Stimulated activated naive B cell treated with anti-CD40 and anti-IgM and Interleukin-4, amounts not matched to agents 10 μg/mL and 1 μg/mL and 100 μg/mL, for 72 hours (primary cell): ENCODE measurements at regions not wholly inside any gene's neighbourhood (a gene's known extent, or its start where the extent isn't known, plus 50 kb on each side); places are given as distances from the start of the nearest gene placed in this dataset.

Experiments used
- ATAC-seq, 2 donors: fragments of 150-1000 bp; cut with Tn5 transposase; replicated peaks; 2 replicates each; pipeline ENCODE4 v1.10.0; 2021; ENCODE audit warnings: moderate library complexity in 1 of 2
- DNase-seq: peaks from one replicate; pipeline ENCODE4 v3.0.0; 2021
- H3K27ac Mint-ChIP-seq: one replicate; pipeline ENCODE4 v1.8.0; 2022; ENCODE audit warnings: mild to moderate bottlenecking, mixed read lengths
- H3K27me3 Mint-ChIP-seq, 2 donors: one replicate each; pipeline ENCODE4 v1.8.0; 2022; ENCODE audit warnings: mixed read lengths in 2 of 2
- H3K36me3 Mint-ChIP-seq, 2 donors: one replicate each; pipeline ENCODE4 v1.8.0; 2022; ENCODE audit warnings: mixed read lengths in 2 of 2, mild to moderate bottlenecking in 1 of 2
- H3K4me1 Mint-ChIP-seq, 2 donors: one replicate each; pipeline ENCODE4 v1.8.0; 2022; ENCODE audit warnings: mixed read lengths in 2 of 2, mild to moderate bottlenecking in 1 of 2
- H3K4me3 Mint-ChIP-seq, 2 donors: one replicate each; pipeline ENCODE4 v1.8.0; 2022; ENCODE audit warnings: mild to moderate bottlenecking in 2 of 2, mixed read lengths in 2 of 2, moderate library complexity in 1 of 2
- H3K9me3 Mint-ChIP-seq, 2 donors: one replicate each; pipeline ENCODE4 v1.8.0; 2022; ENCODE audit warnings: mixed read lengths in 2 of 2, mild to moderate bottlenecking in 1 of 2

DNA sequence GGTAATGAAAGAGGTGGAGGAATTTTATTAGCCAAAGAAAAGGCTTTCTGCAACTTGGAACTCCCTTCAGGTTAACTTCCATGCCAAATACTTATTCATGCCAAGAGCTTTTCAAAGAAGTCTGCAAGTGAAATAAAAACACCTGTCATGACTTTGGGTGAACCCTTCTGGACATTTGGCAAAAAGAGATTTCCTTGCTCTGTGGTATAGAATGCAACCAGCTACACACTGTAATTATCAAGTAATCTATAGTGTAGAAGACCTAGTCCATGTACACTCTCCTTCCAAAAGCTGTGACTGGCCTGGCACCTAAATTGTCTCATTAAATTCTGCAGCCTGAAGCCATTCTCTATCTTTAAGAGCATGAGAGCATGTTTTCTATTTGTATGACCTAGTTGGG is 232.3 kb downstream of the COL12A1 start:
- Mint-ChIP-seq H3K4me3 (no peak overlapping the region), H3K36me3 (no peaks in the 10 kb centered on the region), H3K27me3 (no peaks in the 10 kb centered on the region), H3K27ac (no peak overlapping the region), H3K4me1 (no peaks in the 10 kb centered on the region), H3K9me3 (peaks cover 5 to 7% of the 10 kb centered on the region in 2 donors)
- ATAC-seq (no peak), DNase-seq (no peak)

DNA sequence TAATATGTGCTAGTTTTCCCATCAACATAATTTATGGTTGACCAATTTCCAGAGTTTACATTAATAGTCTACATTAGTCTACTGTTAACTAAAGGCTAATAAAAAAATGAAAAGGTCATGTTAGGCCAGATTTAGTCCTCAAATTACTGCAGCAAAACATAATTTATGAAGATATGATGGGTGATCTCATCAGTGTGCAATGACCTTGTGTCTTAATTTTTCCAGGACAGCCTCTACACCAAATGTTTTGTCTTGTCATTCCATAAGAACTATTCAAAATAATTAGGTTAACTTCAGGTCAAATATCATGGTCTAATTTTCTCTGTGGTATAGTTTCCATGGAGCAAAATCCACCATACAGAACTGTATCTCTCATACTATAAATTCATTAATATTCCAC is 234.2 kb downstream of the COL12A1 start:
- H3K9me3 Mint-ChIP-seq = peaks cover 3% of the 10 kb centered on the region in 2 donors
- ATAC-seq = no peak

DNA sequence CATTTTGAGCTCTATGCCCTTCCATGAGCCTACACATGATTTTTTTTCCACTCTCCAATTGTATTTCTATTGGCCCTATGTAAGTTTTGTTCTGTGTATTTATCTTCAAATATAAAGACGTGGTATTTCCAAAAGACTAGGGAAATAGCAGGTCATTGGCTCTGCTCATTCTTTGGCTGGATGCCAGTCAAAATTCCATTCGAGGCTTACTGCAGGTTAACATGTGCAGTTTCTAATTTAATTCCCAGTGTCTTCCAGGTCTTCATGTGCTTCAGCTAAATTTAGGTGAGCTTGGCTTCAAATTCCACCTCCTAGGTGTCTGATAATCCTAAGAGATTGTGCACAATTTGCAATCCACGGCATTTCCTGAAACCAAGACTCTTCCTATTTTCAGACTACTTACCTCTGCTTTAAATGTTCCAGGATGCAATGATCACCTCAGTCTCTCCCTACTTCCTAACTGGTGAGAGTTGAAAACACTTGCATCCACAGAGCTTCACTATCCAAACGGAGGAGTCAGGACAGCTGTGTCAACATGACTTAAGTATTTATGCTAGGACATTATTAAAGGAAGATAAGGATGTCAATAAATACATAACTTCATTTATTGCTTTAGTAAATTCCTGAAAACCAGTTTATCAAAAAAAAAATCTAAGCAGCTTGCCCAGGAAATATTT is 236.1 kb downstream of the COL12A1 start:
- DNase-seq (no peak), ATAC-seq (no peak)
- Mint-ChIP-seq H3K4me1 (no peaks in the 10 kb centered on the region), H3K9me3 (peaks cover 6 to 10% of the 10 kb centered on the region in 2 donors), H3K4me3 (no peak overlapping the region), H3K27ac (no peak overlapping the region), H3K27me3 (no peaks in the 10 kb centered on the region), H3K36me3 (no peaks in the 10 kb centered on the region)

More for the DNA sequence above, 234.2 kb downstream of the COL12A1 start:
- Mint-ChIP-seq H3K27me3 (no peaks in the 10 kb centered on the region), H3K4me1 (no peaks in the 10 kb centered on the region), H3K36me3 (no peaks in the 10 kb centered on the region), H3K4me3 (no peak overlapping the region), H3K27ac (no peak overlapping the region)
- DNase-seq = no peak

DNA sequence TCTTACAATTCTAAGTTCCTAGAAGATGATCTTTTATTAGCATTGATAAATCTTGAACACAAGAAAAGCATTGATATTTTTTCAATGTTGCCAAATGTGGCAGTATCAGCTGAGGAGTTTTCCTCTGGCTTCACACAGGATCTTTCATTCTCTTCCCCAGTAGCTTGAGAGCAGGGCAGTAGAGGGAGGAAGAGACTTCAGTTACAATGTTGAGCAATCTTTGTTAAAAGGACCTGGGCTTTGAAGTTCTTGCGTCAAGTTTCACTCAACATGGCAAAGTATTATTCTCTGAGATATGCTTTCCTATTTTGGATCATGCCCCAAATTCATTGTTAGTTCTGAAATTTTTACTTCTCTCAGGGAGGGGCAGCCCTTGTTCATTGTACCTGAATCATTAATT is 238.0 kb downstream of the COL12A1 start:
- Mint-ChIP-seq H3K9me3 (peaks cover 6 to 8% of the 10 kb centered on the region in 2 donors), H3K36me3 (no peaks in the 10 kb centered on the region), H3K4me3 (no peak overlapping the region), H3K27ac (no peak overlapping the region), H3K27me3 (no peaks in the 10 kb centered on the region), H3K4me1 (no peaks in the 10 kb centered on the region)
- no peak for DNase-seq
- ATAC-seq = no peak

DNA sequence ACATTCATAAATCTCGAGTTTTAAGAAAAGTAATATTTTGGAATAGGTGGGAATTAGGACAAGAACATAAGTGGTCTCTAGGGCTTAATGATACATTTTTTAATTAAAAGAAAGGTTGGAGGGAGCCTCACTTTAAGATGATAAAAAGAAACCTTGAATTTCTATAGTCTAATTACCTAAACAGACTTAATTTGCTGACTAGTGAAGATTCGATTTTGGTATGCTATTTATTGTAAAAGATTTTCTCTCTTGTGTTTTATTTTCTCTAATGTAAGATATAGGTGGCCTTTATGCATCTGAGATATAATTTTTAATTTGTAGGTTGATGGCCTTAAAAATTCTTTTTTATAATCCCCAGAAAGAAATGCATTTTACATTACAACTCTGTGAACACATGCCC is 239.1 kb downstream of the COL12A1 start:
- no peaks in the 10 kb centered on the region for H3K27me3 Mint-ChIP-seq
- ATAC-seq = no peak
- no peaks in the 10 kb centered on the region for H3K4me1 Mint-ChIP-seq
- no peak for DNase-seq
- H3K4me3 Mint-ChIP-seq = no peak overlapping the region
- no peak overlapping the region for H3K27ac Mint-ChIP-seq
- H3K36me3 Mint-ChIP-seq = no peaks in the 10 kb centered on the region
- H3K9me3 Mint-ChIP-seq = peaks cover 3 to 12% of the 10 kb centered on the region in 2 donors

DNA sequence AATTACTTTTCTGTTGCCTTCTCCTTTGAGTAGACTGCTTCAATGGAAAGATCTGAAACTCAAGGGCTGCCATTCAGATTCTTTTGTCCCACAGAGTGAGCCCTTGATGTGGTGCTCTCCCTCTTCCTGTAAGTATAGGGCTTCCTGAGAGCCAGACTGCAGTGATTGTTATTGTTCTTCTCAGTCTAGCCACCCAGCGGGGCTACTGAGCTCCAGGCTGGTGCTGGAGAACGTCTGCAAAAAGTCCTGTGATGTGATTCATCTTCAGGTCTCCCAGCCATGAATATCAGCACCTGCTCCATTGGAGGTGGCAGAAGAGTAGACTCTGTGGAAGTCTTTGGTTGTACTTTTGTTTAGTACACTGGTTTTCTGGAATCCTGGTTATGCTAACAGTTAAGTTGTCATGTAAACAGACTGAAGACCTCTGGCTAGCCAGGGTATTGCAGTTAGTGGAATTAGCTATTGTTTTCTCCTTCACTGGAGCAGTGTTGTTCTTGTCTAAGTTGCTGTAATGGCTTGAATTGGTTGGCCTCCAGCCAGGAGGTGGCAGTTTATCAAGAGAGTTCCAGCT is 240.9 kb downstream of the COL12A1 start:
- H3K27ac Mint-ChIP-seq = no peak overlapping the region
- no peak overlapping the region for H3K4me3 Mint-ChIP-seq
- no peaks in the 10 kb centered on the region for H3K36me3 Mint-ChIP-seq
- ATAC-seq (no peak), DNase-seq (no peak)
- peaks cover 3 to 12% of the 10 kb centered on the region in 2 donors for H3K9me3 Mint-ChIP-seq
- no peaks in the 10 kb centered on the region for H3K27me3 Mint-ChIP-seq
- H3K4me1 Mint-ChIP-seq = no peaks in the 10 kb centered on the region

DNA sequence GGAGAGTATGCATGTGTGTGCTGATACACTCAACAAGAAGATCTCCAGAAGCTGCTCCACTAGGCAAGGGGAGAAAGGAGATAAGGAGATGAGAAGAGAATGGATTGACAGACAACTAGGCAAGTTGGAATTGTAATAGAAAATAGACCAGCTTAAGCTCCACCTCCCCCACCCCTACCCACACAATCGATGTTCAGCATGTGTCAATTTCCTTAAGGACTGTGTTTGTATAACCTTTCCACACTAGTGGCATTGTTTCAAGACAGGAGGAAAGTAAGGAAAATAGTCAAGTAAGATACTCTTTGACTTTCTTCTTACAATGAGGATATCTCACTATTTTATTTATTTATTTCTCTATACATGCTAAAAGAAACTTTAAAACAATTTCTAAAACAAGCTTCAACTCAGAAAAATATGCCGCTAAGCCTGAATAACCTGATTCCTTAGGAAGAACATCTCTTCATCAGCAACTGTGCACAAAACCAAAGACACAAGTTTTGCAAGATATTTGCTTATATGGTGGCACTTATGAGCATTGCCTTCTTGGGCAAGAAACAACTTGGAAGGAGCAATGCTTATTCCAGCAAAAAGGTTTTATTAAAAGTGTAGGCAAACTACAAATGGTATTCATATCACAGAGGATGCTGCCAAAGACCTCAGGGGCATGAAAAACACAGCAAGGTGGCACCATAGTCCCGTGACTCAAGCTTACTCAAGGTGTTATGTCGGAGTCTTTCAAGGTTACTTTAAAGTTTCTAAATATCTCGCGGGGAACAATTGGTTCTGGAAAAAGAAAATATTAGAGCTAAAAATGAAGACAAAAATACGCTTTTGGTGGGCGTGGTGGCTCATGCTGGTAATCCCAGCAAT is 249.1 kb downstream of the COL12A1 start:
- Mint-ChIP-seq H3K4me1 (no peaks in the 10 kb centered on the region), H3K9me3 (peaks cover 4 to 10% of the 10 kb centered on the region in 2 donors), H3K27me3 (no peaks in the 10 kb centered on the region), H3K27ac (no peak overlapping the region), H3K4me3 (no peak overlapping the region), H3K36me3 (no peaks in the 10 kb centered on the region)
- ATAC-seq = no peak
- DNase-seq = no peak

DNA sequence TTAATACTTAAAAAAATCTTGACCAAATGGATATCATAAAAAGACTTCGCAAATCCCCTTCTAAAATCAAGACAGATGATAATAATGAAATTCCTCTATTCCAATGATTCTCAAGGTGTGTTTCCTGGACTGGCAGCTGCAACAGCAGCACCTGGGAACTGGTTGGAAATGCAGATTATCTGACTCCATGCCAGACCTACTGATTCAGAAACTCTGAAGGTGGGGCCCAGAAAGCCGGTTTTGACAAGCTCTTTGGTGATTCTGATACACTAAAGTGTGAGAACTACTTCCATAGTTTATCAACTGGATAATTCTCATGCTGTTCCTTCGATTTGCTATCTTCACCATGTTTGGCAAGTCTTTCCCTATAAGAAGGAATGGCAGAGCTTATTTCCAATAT is 252.1 kb downstream of the COL12A1 start:
- no peak for DNase-seq
- no peak overlapping the region for H3K27ac Mint-ChIP-seq
- no peak for ATAC-seq
- no peak overlapping the region for H3K4me3 Mint-ChIP-seq
- no peaks in the 10 kb centered on the region for H3K4me1 Mint-ChIP-seq
- H3K9me3 Mint-ChIP-seq = peaks cover 4 to 11% of the 10 kb centered on the region in 2 donors
- no peaks in the 10 kb centered on the region for H3K36me3 Mint-ChIP-seq
- H3K27me3 Mint-ChIP-seq = no peaks in the 10 kb centered on the region

DNA sequence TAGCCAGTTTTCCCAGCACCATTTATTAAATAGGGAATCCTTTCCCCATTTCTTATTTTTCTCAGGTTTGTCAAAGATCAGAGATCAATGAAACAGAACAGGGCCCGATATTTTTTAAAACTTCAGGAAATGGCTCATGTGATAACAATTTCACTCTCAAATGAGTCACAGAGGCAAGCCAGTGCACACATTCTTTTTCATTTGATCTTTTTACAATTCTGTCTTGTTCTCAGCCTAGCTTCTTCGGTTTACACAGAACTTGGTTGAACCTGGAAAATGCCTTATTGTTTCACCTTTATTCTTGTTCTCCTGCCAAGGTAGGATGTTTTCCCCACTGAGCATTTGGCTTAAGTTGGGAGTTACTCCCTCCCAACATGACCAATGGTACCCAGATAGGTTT is 258.9 kb downstream of the COL12A1 start:
- no peak for DNase-seq
- peaks cover 0 to 3% of the 10 kb centered on the region in 2 donors for H3K9me3 Mint-ChIP-seq
- H3K4me3 Mint-ChIP-seq = no peak overlapping the region
- ATAC-seq = no peak
- no peaks in the 10 kb centered on the region for H3K36me3 Mint-ChIP-seq
- no peaks in the 10 kb centered on the region for H3K4me1 Mint-ChIP-seq
- H3K27ac Mint-ChIP-seq = no peak overlapping the region
- H3K27me3 Mint-ChIP-seq = no peaks in the 10 kb centered on the region

DNA sequence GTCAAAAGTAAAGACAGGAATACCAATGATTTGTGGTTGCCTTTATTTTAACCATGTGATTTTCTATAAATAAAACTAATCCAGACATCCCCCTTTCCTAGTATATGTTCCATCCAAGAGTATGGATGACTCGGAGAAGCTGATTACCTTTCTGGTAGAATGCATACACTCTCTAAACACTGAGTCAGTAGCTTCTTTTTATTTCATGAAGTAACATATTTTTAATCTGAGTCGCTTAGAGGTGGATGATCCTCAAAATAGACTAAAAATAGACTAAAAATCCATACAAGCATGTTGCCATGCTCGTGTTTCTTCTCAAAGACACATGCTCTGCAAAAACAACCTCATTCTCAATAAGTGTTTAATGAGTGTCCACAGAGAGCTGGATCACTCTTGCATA is 263.7 kb downstream of the COL12A1 start:
- DNase-seq (no peak), ATAC-seq (no peak)
- Mint-ChIP-seq H3K27ac (no peak overlapping the region), H3K27me3 (no peaks in the 10 kb centered on the region), H3K4me1 (no peaks in the 10 kb centered on the region), H3K9me3 (no peaks in the 10 kb centered on the region), H3K4me3 (no peak overlapping the region), H3K36me3 (no peaks in the 10 kb centered on the region)

DNA sequence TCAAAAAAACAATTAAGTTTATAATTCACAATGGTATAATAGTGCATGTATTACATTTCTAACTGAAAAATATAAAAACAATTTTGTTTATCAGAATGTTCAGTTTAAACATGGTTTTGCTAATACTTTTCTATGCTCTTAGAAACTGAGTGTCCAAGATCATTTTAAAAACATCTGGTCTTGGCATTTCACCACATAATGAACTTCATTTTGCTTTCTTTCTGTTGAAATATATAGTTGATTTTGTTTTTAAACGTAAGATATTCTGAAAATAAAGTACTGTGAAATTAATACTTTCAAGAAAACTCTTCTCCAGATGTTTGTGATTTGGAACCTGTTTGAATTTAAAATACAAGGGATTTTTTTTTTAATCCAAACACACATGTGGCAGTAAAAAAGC is 264.4 kb downstream of the COL12A1 start:
- no peak overlapping the region for H3K27ac Mint-ChIP-seq
- H3K4me3 Mint-ChIP-seq = no peak overlapping the region
- H3K9me3 Mint-ChIP-seq = no peaks in the 10 kb centered on the region
- DNase-seq (no peak), ATAC-seq (no peak)
- H3K36me3 Mint-ChIP-seq = no peaks in the 10 kb centered on the region
- no peaks in the 10 kb centered on the region for H3K4me1 Mint-ChIP-seq
- H3K27me3 Mint-ChIP-seq = no peaks in the 10 kb centered on the region

DNA sequence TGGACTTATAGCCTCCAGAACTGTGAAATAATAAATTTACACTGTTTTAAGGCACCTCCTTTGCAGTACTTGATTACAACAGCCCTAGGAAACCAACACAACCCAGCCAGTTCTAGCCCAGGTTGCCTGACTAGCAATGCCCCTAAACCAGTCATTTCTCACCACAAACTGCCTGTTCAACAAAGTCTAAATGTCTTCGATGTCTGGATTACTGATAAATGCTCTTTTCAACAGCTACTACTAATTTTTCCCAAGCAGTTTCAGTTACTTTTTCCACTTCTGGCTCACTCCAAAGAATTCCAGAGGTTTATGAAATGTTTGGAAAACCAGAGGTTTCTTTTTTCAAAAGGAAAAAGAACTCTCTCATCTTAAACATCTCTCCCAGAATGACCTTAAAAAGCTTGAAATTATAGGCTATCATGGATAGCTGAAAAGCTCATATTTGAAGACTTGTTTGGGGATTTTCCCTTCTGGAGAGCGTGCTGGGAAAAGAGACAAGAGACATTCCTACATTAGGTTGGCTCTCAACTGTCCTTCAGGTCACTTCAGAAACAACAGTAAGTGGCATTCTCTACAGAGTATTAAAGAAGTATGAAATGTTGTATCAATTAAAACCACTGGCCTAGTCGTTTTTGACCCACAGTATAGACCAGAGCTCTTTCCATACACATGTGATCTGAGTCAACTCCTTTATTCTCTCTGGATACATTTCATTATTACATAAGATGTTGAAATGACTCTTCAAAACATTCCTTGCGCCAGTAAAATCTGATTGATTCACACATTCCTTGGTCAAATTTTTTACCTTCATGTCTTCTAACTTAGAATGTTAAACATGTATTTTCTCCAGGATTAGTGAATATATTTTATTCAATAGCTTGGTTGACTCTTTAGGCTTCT is 265.9 kb downstream of the COL12A1 start:
- ATAC-seq = no peak
- no peaks in the 10 kb centered on the region for H3K36me3 Mint-ChIP-seq
- H3K27me3 Mint-ChIP-seq = no peaks in the 10 kb centered on the region
- H3K4me3 Mint-ChIP-seq = no peak overlapping the region
- no peak for DNase-seq
- no peak overlapping the region for H3K27ac Mint-ChIP-seq
- H3K4me1 Mint-ChIP-seq = no peaks in the 10 kb centered on the region
- H3K9me3 Mint-ChIP-seq = no peaks in the 10 kb centered on the region

DNA sequence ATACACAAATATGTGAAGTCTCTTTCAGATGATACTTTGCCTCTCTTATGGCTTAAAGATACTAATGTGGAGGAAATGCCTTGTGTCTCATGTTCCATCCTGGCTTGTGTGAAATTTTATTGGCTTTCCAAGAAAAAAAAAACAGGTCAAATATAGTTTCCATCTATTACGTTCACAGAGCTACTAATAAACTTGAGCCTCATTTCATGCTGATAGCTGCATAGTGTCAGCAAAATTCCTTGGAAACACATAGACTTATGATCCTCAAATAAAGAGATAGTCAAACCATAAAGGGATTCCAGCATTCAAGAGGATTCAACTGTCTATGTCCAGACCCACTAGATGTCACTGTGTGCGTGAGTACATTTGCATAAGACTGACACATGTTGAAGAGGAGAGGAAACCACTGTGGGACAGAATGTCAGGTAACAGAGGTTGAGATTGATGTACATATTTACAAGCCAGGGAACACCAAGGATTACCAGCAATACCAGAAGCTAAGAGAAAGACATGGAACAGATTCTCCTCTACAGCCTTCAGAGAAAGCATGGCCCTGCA is 266.6 kb downstream of the COL12A1 start:
- H3K9me3 Mint-ChIP-seq = no peaks in the 10 kb centered on the region
- H3K27me3 Mint-ChIP-seq = no peaks in the 10 kb centered on the region
- H3K4me3 Mint-ChIP-seq = no peak overlapping the region
- no peaks in the 10 kb centered on the region for H3K36me3 Mint-ChIP-seq
- DNase-seq (no peak), ATAC-seq (no peak)
- H3K4me1 Mint-ChIP-seq = no peaks in the 10 kb centered on the region
- H3K27ac Mint-ChIP-seq = no peak overlapping the region

DNA sequence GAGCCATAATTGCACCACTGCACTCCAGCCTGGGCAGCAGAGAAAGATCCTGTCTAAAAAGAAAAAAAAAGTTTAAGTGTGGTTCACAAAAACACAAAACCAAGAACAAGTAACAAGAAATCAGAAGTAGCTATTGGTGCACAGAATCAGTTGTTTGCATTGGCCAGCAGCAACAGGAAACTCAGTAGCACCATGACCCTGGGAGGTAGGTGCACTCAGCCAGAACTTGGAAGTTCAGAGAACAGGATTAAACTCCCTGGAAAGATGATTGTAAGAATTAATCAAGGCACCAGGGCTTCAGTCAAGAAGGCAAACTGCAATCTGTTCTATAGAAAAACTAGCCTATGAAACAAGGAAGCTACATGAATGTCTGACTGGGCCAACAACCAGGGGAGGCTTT is 267.9 kb downstream of the COL12A1 start:
- ATAC-seq (no peak), DNase-seq (no peak)
- no peaks in the 10 kb centered on the region for H3K27me3 Mint-ChIP-seq
- no peaks in the 10 kb centered on the region for H3K36me3 Mint-ChIP-seq
- no peaks in the 10 kb centered on the region for H3K4me1 Mint-ChIP-seq
- no peak overlapping the region for H3K27ac Mint-ChIP-seq
- H3K9me3 Mint-ChIP-seq = no peaks in the 10 kb centered on the region
- H3K4me3 Mint-ChIP-seq = no peak overlapping the region
